GM12878 (cell line): ENCODE measurements at regions not wholly inside any gene's neighbourhood (a gene's known extent, or its start where the extent isn't known, plus 50 kb on each side); places are given as distances from the start of the nearest gene placed in this dataset.

Experiments
- BACH1 ChIP-seq: fragments of 450-650 bp; IDR thresholded peaks from 2 replicates; pipeline ENCODE4 v1.6.1; 2017; ENCODE audit warnings: mild to moderate bottlenecking, borderline replicate concordance
- CTCF ChIP-seq, 3 experiments: IDR thresholded peaks in 2 of 3; conservative IDR thresholded peaks in 1 of 3; 2 replicates each; pipeline ENCODE4 v1.5.1; 2011; ENCODE audit warnings: low read depth in 3 of 3, low read length in 3 of 3, mild to moderate bottlenecking in 3 of 3, control low read depth in 2 of 3, moderate library complexity in 2 of 3, inconsistent platforms in 1 of 3, mixed read lengths in 1 of 3; ENCODE audit not compliant: control insufficient read depth in 2 of 3, insufficient read depth in 1 of 3; ENCODE audit errors: extremely low read depth in 1 of 3
- DPF2 ChIP-seq: fragments of 450-650 bp; IDR thresholded peaks from 2 replicates; pipeline ENCODE4 v1.6.1; 2017; ENCODE audit warnings: mild to moderate bottlenecking
- ETV6 ChIP-seq, 2 experiments: fragments of 450-650 bp in 1 of 2; IDR thresholded peaks in 1 of 2; conservative IDR thresholded peaks in 1 of 2; 2 replicates each; pipeline ENCODE4 v1.6.1; 2014; ENCODE audit warnings: antibody characterized with exemption in 1 of 2, borderline replicate concordance in 1 of 2, low read depth in 1 of 2, mild to moderate bottlenecking in 1 of 2, moderate library complexity in 1 of 2
- NFIC ChIP-seq: IDR thresholded peaks from 2 replicates; pipeline ENCODE4 v1.6.1; 2012; ENCODE audit warnings: low read depth, mild to moderate bottlenecking, inconsistent platforms, low read length, moderate library complexity
- POLR2A ChIP-seq: IDR thresholded peaks from 2 replicates; pipeline ENCODE4 v1.6.1; 2011; ENCODE audit warnings: low read depth, mild to moderate bottlenecking, low read length

GRCh38 chr7:125444864-125445263, 515.2 kb upstream of the POT1 start:
- TF ChIP-seq CTCF (IDR thresholded peaks at IDR 0.05 in 2 of 3, conservative IDR thresholded peaks at IDR 0.05 in 1 of 3; ENCODE audit: control insufficient read depth in 2 of 3, extremely low read depth in 1 of 3, insufficient read depth in 1 of 3, low read depth in 3 of 3, low read length in 3 of 3) (no peak), DPF2 (no peak), ETV6 (conservative IDR thresholded peaks at IDR 0.05 in 1 of 2, IDR thresholded peaks at IDR 0.05 in 1 of 2; ENCODE audit: borderline replicate concordance in 1 of 2, low read depth in 1 of 2) (no peak), POLR2A (no peak), BACH1 (no peak), NFIC (no peak)
